ENCODE measurements at regions not wholly inside any gene's neighbourhood (a gene's known extent, or its start where the extent isn't known, plus 50 kb on each side); places are given as distances from the start of the nearest gene placed in this dataset.

- 49 to 58% methylated on average over 3 of the region's 3 CpGs for WGBS, 2 donors (ENCODE audit: low coverage in 1 of 2)
- ATAC-seq: no peak
- H3K36me3 ChIP-seq: no peaks in the 10 kb centered on the region
These were observed 197.7 kb upstream of the STXBP6 start for GRCh38 chr14:25247609-25248008.

GRCh38 chr14:25246751-25247150 is 196.8 kb upstream of the STXBP6 start:
- ATAC-seq: no peak
- TF ChIP-seq EP300 (IDR thresholded peaks at IDR 0.05) (no peak), POLR2A (IDR thresholded peaks at IDR 0.05) (no peak), POLR2AphosphoS5 (IDR thresholded peaks at IDR 0.05) (no peak)
- TF ChIP-seq, protein P1, sequence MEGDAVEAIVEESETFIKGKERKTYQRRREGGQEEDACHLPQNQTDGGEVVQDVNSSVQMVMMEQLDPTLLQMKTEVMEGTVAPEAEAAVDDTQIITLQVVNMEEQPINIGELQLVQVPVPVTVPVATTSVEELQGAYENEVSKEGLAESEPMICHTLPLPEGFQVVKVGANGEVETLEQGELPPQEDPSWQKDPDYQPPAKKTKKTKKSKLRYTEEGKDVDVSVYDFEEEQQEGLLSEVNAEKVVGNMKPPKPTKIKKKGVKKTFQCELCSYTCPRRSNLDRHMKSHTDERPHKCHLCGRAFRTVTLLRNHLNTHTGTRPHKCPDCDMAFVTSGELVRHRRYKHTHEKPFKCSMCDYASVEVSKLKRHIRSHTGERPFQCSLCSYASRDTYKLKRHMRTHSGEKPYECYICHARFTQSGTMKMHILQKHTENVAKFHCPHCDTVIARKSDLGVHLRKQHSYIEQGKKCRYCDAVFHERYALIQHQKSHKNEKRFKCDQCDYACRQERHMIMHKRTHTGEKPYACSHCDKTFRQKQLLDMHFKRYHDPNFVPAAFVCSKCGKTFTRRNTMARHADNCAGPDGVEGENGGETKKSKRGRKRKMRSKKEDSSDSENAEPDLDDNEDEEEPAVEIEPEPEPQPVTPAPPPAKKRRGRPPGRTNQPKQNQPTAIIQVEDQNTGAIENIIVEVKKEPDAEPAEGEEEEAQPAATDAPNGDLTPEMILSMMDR (IDR thresholded peaks at IDR 0.05): no peak
- H3K9me3 ChIP-seq: no peaks in the 10 kb centered on the region
- no peaks in the 10 kb centered on the region for H3K36me3 ChIP-seq
- H3K4me1 ChIP-seq: no peaks in the 10 kb centered on the region
- 71 to 86% methylated on average over 2 of the region's 2 CpGs for WGBS, 2 donors (ENCODE audit: low coverage in 1 of 2)
- no peak overlapping the region for H3K27ac ChIP-seq
- H3K27me3 ChIP-seq: no peaks in the 10 kb centered on the region
- no peak overlapping the region for H3K4me3 ChIP-seq

More at GRCh38 chr14:25247609-25248008, 197.7 kb upstream of the STXBP6 start:
- H3K4me3 ChIP-seq: no peak overlapping the region
- H3K4me1 ChIP-seq: no peaks in the 10 kb centered on the region
- H3K27ac ChIP-seq: no peak overlapping the region
- H3K27me3 ChIP-seq: no peaks in the 10 kb centered on the region
- TF ChIP-seq, protein P1 (IDR thresholded peaks at IDR 0.05): no peak
- TF ChIP-seq POLR2A (IDR thresholded peaks at IDR 0.05): no peak
- TF ChIP-seq POLR2AphosphoS5 (IDR thresholded peaks at IDR 0.05): no peak
- TF ChIP-seq EP300 (IDR thresholded peaks at IDR 0.05): no peak
- H3K9me3 ChIP-seq: no peaks in the 10 kb centered on the region

DNA sequence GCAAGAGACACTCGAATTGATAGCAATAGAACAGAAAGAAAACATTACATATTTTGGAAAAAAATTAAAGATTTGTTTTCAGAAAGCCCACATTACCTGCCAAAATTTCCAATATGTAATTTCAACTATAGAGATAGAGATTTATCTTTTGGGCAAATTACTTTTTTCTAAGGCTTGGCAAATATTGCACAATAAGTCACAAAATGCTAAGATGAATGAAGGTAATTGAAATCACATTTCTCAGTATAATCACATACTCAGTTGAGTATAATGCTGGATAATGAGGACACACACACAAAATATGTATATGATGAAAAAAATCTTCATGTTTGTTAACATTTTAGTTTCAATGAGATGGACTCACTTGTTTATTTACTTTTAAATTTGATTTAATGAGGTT is 189.2 kb upstream of the STXBP6 start:
- Histone ChIP-seq H3K27ac (no peak overlapping the region), H3K4me3 (no peak overlapping the region), H3K9me3 (no peaks in the 10 kb centered on the region), H3K4me1 (no peaks in the 10 kb centered on the region), H3K27me3 (peaks cover 9% of the 10 kb centered on the region), H3K36me3 (no peaks in the 10 kb centered on the region)
- ATAC-seq: no peak
- WGBS, 2 donors (ENCODE audit: low coverage in 1 of 2): 45 to 88% methylated on average over 1 of the region's 1 CpG
- TF ChIP-seq EP300 (IDR thresholded peaks at IDR 0.05) (no peak), POLR2AphosphoS5 (IDR thresholded peaks at IDR 0.05) (no peak), POLR2A (IDR thresholded peaks at IDR 0.05) (no peak)
- TF ChIP-seq, protein P1 (IDR thresholded peaks at IDR 0.05): no peak

GRCh38 chr14:25237845-25238244 is 187.9 kb upstream of the STXBP6 start:
- 0 to 14% methylated on average over 2 to 6 of the region's 6 CpGs for WGBS, 2 donors (ENCODE audit: low coverage in 1 of 2)
- TF ChIP-seq POLR2AphosphoS5 (IDR thresholded peaks at IDR 0.05): no peak
- TF ChIP-seq POLR2A (IDR thresholded peaks at IDR 0.05): no peak
- TF ChIP-seq, protein P1 (IDR thresholded peaks at IDR 0.05): no peak
- TF ChIP-seq EP300 (IDR thresholded peaks at IDR 0.05): no peak
- Histone ChIP-seq H3K27me3 (peaks cover 9% of the 10 kb centered on the region), H3K27ac (no peak overlapping the region), H3K4me1 (no peaks in the 10 kb centered on the region), H3K9me3 (no peaks in the 10 kb centered on the region), H3K36me3 (no peaks in the 10 kb centered on the region), H3K4me3 (no peak overlapping the region)
- no peak for ATAC-seq

DNA sequence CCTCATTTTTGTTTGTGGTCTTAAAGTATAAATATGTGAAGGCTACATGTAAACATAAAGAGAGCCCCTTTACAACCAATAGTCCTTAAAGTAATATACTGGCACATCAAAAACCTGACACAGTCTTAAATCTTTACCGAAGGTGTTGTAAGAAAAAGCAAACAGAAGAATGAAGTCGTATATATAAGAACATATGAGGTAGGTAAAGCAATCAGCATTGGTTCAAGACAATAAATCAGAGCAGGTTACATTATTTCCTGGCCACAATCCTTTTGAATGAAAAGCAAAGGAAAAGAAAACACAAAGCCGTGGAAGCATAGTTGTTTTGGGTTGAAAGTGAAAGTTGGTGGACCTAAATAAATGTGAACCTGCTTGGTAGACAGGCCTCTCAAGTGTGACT is 183.7 kb upstream of the STXBP6 start:
- no peaks in the 10 kb centered on the region for H3K36me3 ChIP-seq
- peaks cover 9% of the 10 kb centered on the region for H3K27me3 ChIP-seq
- H3K9me3 ChIP-seq: no peaks in the 10 kb centered on the region
- no peak overlapping the region for H3K27ac ChIP-seq
- no peak overlapping the region for H3K4me3 ChIP-seq
- no peaks in the 10 kb centered on the region for H3K4me1 ChIP-seq
- WGBS, 2 donors (ENCODE audit: low coverage in 1 of 2): 37 to 61% methylated on average over 3 of the region's 3 CpGs
- TF ChIP-seq, protein P1 (IDR thresholded peaks at IDR 0.05): no peak
- TF ChIP-seq POLR2AphosphoS5 (IDR thresholded peaks at IDR 0.05) (no peak), POLR2A (IDR thresholded peaks at IDR 0.05) (no peak), EP300 (IDR thresholded peaks at IDR 0.05) (no peak)
- no peak for ATAC-seq
